HG03135 (cell line): ENCODE measurements at regions not wholly inside any gene's neighbourhood (a gene's known extent, or its start where the extent isn't known, plus 50 kb on each side); places are given as distances from the start of the nearest gene placed in this dataset.
"Not testable (repeated sequence)": the region's sequence is repeated elsewhere in the genome, so short reads cannot be mapped to it uniquely, and the experiment has no call there.

ENCODE experiments used
- ATAC-seq: cut with Tn5 transposase; IDR thresholded peaks from one replicate; pipeline ENCODE4 v1.9.1; 2021; ENCODE audit warnings: mild to moderate bottlenecking, moderate library complexity; ENCODE audit not compliant: unreplicated experiment

GRCh38 chr3:82628385-82629014 lies 867.1 kb upstream of the GBE1 start:
- no peak for ATAC-seq

- no peak for ATAC-seq
Observed at GRCh38 chr3:82627733-82628132, 866.3 kb upstream of the GBE1 start.

GRCh38 chr3:82620744-82621143 lies 859.3 kb upstream of the GBE1 start:
- not testable (repeated sequence) for ATAC-seq

- ATAC-seq = no peak
Observed at GRCh38 chr3:82618594-82618993, 857.1 kb upstream of the GBE1 start.

- ATAC-seq = no peak
Observed at GRCh38 chr3:82610236-82610635, 848.8 kb upstream of the GBE1 start.

- ATAC-seq = no peak
Observed at GRCh38 chr3:82607391-82607790, 845.9 kb upstream of the GBE1 start.

- ATAC-seq = no peak
Observed at GRCh38 chr3:82596805-82597204, 835.4 kb upstream of the GBE1 start.

GRCh38 chr3:82595530-82595929 lies 834.1 kb upstream of the GBE1 start:
- no peak for ATAC-seq

GRCh38 chr3:82587174-82587573 lies 825.7 kb upstream of the GBE1 start:
- no peak for ATAC-seq

GRCh38 chr3:82586414-82586813 lies 825.0 kb upstream of the GBE1 start:
- ATAC-seq = no peak

GRCh38 chr3:82586002-82586401 lies 824.6 kb upstream of the GBE1 start:
- ATAC-seq = not testable (repeated sequence)

GRCh38 chr3:82585591-82585990 lies 824.1 kb upstream of the GBE1 start:
- ATAC-seq = not testable (repeated sequence)

GRCh38 chr3:82584861-82585260 lies 823.4 kb upstream of the GBE1 start:
- ATAC-seq = not testable (repeated sequence)

- ATAC-seq = not testable (repeated sequence)
Observed at GRCh38 chr3:82584415-82584814, 823.0 kb upstream of the GBE1 start.

GRCh38 chr3:82581350-82581749 lies 819.9 kb upstream of the GBE1 start:
- ATAC-seq = no peak

- ATAC-seq = no peak
Observed at GRCh38 chr3:82572721-82573120, 811.3 kb upstream of the GBE1 start.

- no peak for ATAC-seq
Observed at GRCh38 chr3:82568776-82569338, 807.4 kb upstream of the GBE1 start.

- ATAC-seq = no peak
Observed at GRCh38 chr3:82567029-82567600, 805.7 kb upstream of the GBE1 start.

GRCh38 chr3:82562896-82563295 lies 801.5 kb upstream of the GBE1 start:
- no peak for ATAC-seq

GRCh38 chr3:82561784-82562183 lies 800.3 kb upstream of the GBE1 start:
- no peak for ATAC-seq

- no peak for ATAC-seq
Observed at GRCh38 chr3:82558081-82558480, 796.6 kb upstream of the GBE1 start.

GRCh38 chr3:82556113-82556512 lies 794.7 kb upstream of the GBE1 start:
- ATAC-seq = no peak

GRCh38 chr3:82542556-82542955 lies 781.1 kb upstream of the GBE1 start:
- ATAC-seq = not testable (repeated sequence)
